WERI-Rb-1 (cell line): ENCODE measurements at regions not wholly inside any gene's neighbourhood (a gene's known extent, or its start where the extent isn't known, plus 50 kb on each side); places are given as distances from the start of the nearest gene placed in this dataset.
"Not testable (repeated sequence)": the region's sequence is repeated elsewhere in the genome, so short reads cannot be mapped to it uniquely, and the experiment has no call there.

Experiments used
- DNase-seq: peaks from one replicate; pipeline ENCODE4 v3.0.0-alpha.2; 2020
- H3K27ac ChIP-seq: fragments of 250-450 bp; sonication (Bioruptor Pico); 2 replicates; pipeline ENCODE4 v1.5.1; 2020; ENCODE audit warnings: mild to moderate bottlenecking, moderate library complexity
- H3K27me3 ChIP-seq: fragments of 250-450 bp; sonication (Bioruptor Pico); 2 replicates; pipeline ENCODE4 v1.5.1; 2021; ENCODE audit warnings: mild to moderate bottlenecking, low read depth, moderate library complexity; ENCODE audit not compliant: insufficient read depth, severe bottlenecking
- H3K36me3 ChIP-seq: fragments of 250-450 bp; sonication (Bioruptor Pico); 2 replicates; pipeline ENCODE4 v1.5.1; 2020; ENCODE audit warnings: mild to moderate bottlenecking, moderate library complexity
- H3K4me3 ChIP-seq: 2 replicates; pipeline ENCODE4 v1.5.1; 2011; ENCODE audit warnings: low read depth, mild to moderate bottlenecking, control low read depth, low read length
- H3K9me3 ChIP-seq: fragments of 250-450 bp; sonication (Bioruptor Pico); 2 replicates; pipeline ENCODE4 v1.5.1; 2021; ENCODE audit warnings: mild to moderate bottlenecking, moderate library complexity; ENCODE audit not compliant: severe bottlenecking
- CTCF ChIP-seq: IDR thresholded peaks from 2 replicates; pipeline ENCODE4 v1.5.1; 2011; ENCODE audit warnings: low read depth, mild to moderate bottlenecking, control low read depth, inconsistent platforms, low read length

- DNase-seq: no peak
- no peak overlapping the region for H3K4me3 ChIP-seq
- no peaks in the 10 kb centered on the region for H3K36me3 ChIP-seq
- no peaks in the 10 kb centered on the region for H3K9me3 ChIP-seq
- no peaks in the 10 kb centered on the region for H3K27me3 ChIP-seq
- no peak for TF ChIP-seq CTCF
- H3K27ac ChIP-seq: no peak overlapping the region
Measured at GRCh38 chr14:58914279-58914855, 274.1 kb upstream of the DAAM1 start.

- no peak for TF ChIP-seq CTCF
- Histone ChIP-seq H3K27ac (no peak overlapping the region), H3K27me3 (no peaks in the 10 kb centered on the region)
Measured at GRCh38 chr14:58915646-58916045, 272.8 kb upstream of the DAAM1 start.

DNA sequence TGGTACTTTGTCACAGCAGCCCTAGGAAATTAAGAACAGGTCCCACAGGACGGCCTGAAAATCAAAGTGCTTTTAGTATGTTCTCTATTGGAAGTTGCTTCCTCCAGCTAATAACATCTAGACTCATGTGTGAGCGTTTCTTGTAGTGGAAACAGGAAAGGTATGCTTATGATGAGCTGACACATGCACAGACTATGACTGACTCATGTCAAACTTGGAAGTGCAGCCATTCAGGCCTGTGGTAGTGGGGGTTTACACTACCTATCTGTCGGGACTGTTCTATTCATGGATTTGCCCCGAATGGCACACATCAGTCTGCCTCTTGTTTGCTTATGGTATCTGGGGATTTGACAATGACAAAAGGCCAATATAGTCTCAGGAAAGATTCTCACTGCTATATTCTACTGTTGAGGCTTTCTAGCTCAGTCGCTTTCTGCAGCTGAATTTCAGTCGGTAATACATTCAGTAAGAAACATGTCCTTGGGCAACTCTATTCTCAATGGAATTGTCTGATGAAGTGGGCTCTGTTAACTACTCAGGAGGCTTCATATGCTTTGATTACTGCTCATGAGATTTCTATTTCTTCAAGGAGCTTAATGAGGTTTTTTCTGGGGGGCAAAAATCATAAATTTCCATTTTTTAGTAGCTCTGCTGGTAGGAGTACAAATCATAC lies 270.3 kb upstream of the DAAM1 start:
- Histone ChIP-seq H3K27me3 (no peaks in the 10 kb centered on the region), H3K36me3 (no peaks in the 10 kb centered on the region), H3K4me3 (no peak overlapping the region), H3K27ac (no peak overlapping the region), H3K9me3 (no peaks in the 10 kb centered on the region)
- TF ChIP-seq CTCF: no peak
- DNase-seq: no peak

More at GRCh38 chr14:58915646-58916045, 272.8 kb upstream of the DAAM1 start:
- Histone ChIP-seq H3K9me3 (no peaks in the 10 kb centered on the region), H3K36me3 (no peaks in the 10 kb centered on the region), H3K4me3 (no peak overlapping the region)
- DNase-seq: no peak

DNA sequence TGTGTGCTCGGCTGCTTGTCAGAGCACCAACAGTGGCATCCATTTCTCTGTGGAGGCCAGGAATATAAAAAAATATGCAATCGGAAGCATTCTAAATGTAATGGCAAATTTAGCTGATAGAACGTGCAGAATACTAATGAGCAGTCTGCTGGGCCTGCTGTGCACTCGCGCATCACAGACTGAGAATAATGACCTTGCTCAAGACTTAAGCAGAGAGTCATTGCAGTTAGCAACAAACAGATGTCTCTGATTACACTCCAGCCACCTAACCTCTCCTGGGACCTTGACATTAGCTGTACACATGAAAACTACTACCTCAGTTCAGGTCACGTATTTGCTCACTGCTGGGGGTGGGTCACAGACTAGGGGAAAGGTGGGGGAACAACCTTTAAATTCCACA lies 269.2 kb upstream of the DAAM1 start:
- TF ChIP-seq CTCF: no peak

DNA sequence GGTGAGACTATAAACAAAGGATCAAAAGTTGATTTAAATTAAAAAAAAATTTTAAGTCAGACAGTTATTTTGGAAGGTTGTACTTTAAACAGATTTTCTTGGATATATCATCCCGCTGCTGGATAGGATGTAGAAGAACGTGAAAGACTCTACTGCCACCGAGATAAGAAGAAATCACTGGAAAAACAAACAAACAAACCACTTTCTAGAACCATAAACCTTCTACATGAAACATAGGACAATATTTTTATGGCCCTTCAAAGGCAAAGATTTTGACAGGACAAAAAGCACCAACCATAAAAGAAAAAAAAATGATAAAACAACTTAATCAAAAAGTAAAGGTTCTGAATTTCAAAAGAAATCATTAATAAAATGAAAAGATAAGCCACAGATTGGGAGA lies 268.2 kb upstream of the DAAM1 start:
- H3K4me3 ChIP-seq: no peak overlapping the region
- no peak for TF ChIP-seq CTCF
- H3K27ac ChIP-seq: no peak overlapping the region
- no peaks in the 10 kb centered on the region for H3K36me3 ChIP-seq
- H3K27me3 ChIP-seq: no peaks in the 10 kb centered on the region
- DNase-seq: no peak
- no peaks in the 10 kb centered on the region for H3K9me3 ChIP-seq

More for the DNA sequence above, 269.2 kb upstream of the DAAM1 start:
- Histone ChIP-seq H3K4me3 (no peak overlapping the region), H3K9me3 (no peaks in the 10 kb centered on the region), H3K27me3 (no peaks in the 10 kb centered on the region), H3K27ac (no peak overlapping the region), H3K36me3 (no peaks in the 10 kb centered on the region)
- DNase-seq: no peak

DNA sequence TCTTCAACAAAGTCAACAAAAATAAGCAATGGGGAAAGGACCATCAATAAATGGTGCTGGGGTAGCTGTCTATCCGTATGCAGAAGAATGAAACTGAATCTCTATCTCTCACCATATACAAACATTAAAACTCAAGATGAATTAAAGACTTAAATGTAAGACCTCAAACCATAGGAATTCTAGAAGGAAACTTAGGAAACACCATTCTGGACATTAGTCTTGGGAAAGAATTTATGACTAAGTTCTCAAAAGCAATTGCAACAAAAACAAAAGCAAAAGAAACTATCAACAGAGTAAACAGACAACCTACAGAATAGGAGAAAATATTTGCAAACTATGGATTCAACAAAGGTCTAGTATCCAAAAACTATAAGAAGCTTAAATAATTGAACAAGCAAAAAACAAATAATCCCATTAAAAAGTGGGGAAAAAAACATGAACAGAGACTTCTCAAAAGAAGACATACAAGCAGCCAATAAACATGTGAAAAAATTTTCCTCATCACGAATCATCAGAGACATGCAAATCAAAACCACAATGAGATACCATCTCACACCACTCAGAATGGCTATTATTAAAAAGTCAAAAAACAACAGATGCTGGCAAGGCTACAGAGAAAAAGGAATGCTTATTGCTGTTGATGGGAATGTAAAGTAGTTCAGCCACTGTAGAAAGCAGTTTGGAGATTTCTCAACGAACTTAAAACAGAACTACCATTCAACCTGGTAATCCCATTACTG lies 266.1 kb upstream of the DAAM1 start:
- H3K27ac ChIP-seq, H3K27me3 ChIP-seq, H3K4me3 ChIP-seq, DNase-seq, H3K9me3 ChIP-seq, H3K36me3 ChIP-seq: not testable (repeated sequence)
